NCI-H1930 (cell line): ENCODE measurements at regions not wholly inside any gene's neighbourhood (a gene's known extent, or its start where the extent isn't known, plus 50 kb on each side); places are given as distances from the start of the nearest gene placed in this dataset.
"Not testable (repeated sequence)": the region's sequence is repeated elsewhere in the genome, so short reads cannot be mapped to it uniquely, and the experiment has no call there.

Experiments
- DNase-seq, 2 experiments: peaks; one replicate each; lab custom pipeline; 2025; lab: John Stamatoyannopoulos, UW

- no peak for DNase-seq
These were observed 615.6 kb upstream of the ADAMTS9 start for GRCh38 chr3:65303431-65303830.

GRCh38 chr3:65291448-65292125 lies 603.8 kb upstream of the ADAMTS9 start:
- DNase-seq: no peak

- DNase-seq: no peak
These were observed 601.0 kb upstream of the ADAMTS9 start for GRCh38 chr3:65288776-65289175.

GRCh38 chr3:65285956-65286355 lies 598.2 kb upstream of the ADAMTS9 start:
- DNase-seq: no peak

GRCh38 chr3:65284961-65285360 lies 597.2 kb upstream of the ADAMTS9 start:
- no peak for DNase-seq

GRCh38 chr3:65284546-65284945 lies 596.7 kb upstream of the ADAMTS9 start:
- no peak for DNase-seq

- no peak for DNase-seq
These were observed 591.5 kb upstream of the ADAMTS9 start for GRCh38 chr3:65279225-65279782.

GRCh38 chr3:65277798-65278197 lies 590.0 kb upstream of the ADAMTS9 start:
- no peak for DNase-seq

- no peak for DNase-seq
These were observed 588.8 kb upstream of the ADAMTS9 start for GRCh38 chr3:65276551-65276950.

- DNase-seq: no peak
These were observed 580.6 kb upstream of the ADAMTS9 start for GRCh38 chr3:65268426-65268825.

GRCh38 chr3:65265942-65266590 lies 578.3 kb upstream of the ADAMTS9 start:
- no peak for DNase-seq

GRCh38 chr3:65265511-65265910 lies 577.7 kb upstream of the ADAMTS9 start:
- no peak for DNase-seq

GRCh38 chr3:65262548-65262947 lies 574.7 kb upstream of the ADAMTS9 start:
- no peak for DNase-seq

- no peak for DNase-seq
These were observed 572.1 kb upstream of the ADAMTS9 start for GRCh38 chr3:65259946-65260345.

- not testable (repeated sequence) for DNase-seq
These were observed 565.1 kb upstream of the ADAMTS9 start for GRCh38 chr3:65252914-65253313.

- DNase-seq: no peak
These were observed 564.5 kb upstream of the ADAMTS9 start for GRCh38 chr3:65252266-65252665.

- DNase-seq: no peak
These were observed 563.6 kb upstream of the ADAMTS9 start for GRCh38 chr3:65251375-65251774.

- no peak for DNase-seq
These were observed 558.8 kb upstream of the ADAMTS9 start for GRCh38 chr3:65246561-65246960.

- no peak for DNase-seq
These were observed 557.6 kb upstream of the ADAMTS9 start for GRCh38 chr3:65245133-65246063.

- no peak for DNase-seq
These were observed 552.6 kb upstream of the ADAMTS9 start for GRCh38 chr3:65240366-65240765.

GRCh38 chr3:65238652-65239051 lies 550.9 kb upstream of the ADAMTS9 start:
- DNase-seq: no peak

- DNase-seq: no peak
These were observed 546.7 kb upstream of the ADAMTS9 start for GRCh38 chr3:65234499-65234898.
